ENCODE measurements at regions not wholly inside any gene's neighbourhood (a gene's known extent, or its start where the extent isn't known, plus 50 kb on each side); places are given as distances from the start of the nearest gene placed in this dataset.

GRCh38 chr14:71686677-71687076, 245.6 kb upstream of the RGS6 start:
- Histone ChIP-seq H3K79me1 (ENCODE audit: insufficient read depth, low read depth, low read length, poor library complexity, severe bottlenecking) (no peaks in the 10 kb centered on the region), H4K8ac (replicated peaks; ENCODE audit: insufficient read length, low read depth, low read length) (no peak overlapping the region), H2AK5ac (ENCODE audit: insufficient read length, low read length) (no peak overlapping the region), H3T11ph (ENCODE audit: low read length) (no peak overlapping the region), H3K27ac (ENCODE audit: insufficient read length, low read depth, low read length) (no peak overlapping the region), H3K4me2 (ENCODE audit: insufficient read depth, insufficient read length, low read length) (no peak overlapping the region), H3K23ac (ENCODE audit: insufficient read length, low read depth, low read length) (no peak overlapping the region), H3K79me2 (ENCODE audit: insufficient read depth, low read length) (no peaks in the 10 kb centered on the region), H3K27me3 (ENCODE audit: insufficient read depth, low read length) (no peaks in the 10 kb centered on the region), H3K9ac (ENCODE audit: extremely low read depth, insufficient read length, low read length) (no peak overlapping the region), H2BK5ac (ENCODE audit: insufficient read length, low read length) (no peak overlapping the region), H2AFZ (ENCODE audit: low read length) (no peak overlapping the region), H3K56ac (ENCODE audit: insufficient read length, low read depth, low read length) (no peak overlapping the region), H2BK20ac (ENCODE audit: low read depth, low read length, poor library complexity, severe bottlenecking) (no peak overlapping the region), H2BK120ac (ENCODE audit: low read depth, low read length, poor library complexity, severe bottlenecking) (no peak overlapping the region), H2BK12ac (ENCODE audit: insufficient read length, low read depth, low read length) (no peak overlapping the region), H3K9me3 (ENCODE audit: control insufficient read depth, low read depth, low read length) (no peaks in the 10 kb centered on the region), H3K18ac (ENCODE audit: insufficient read length, low read depth, low read length) (no peak overlapping the region), H3K4ac (ENCODE audit: low read depth, low read length) (no peak overlapping the region), H4K91ac (ENCODE audit: insufficient read length, low read depth, low read length) (no peak overlapping the region), H2BK15ac (ENCODE audit: low read depth, low read length) (no peak overlapping the region), H4K20me1 (ENCODE audit: control insufficient read depth, insufficient read depth, insufficient read length) (no peaks in the 10 kb centered on the region), H4K5ac (ENCODE audit: insufficient read length, low read depth, low read length) (no peak overlapping the region), H3K23me2 (ENCODE audit: insufficient read length, low read depth, low read length, poor library complexity, severe bottlenecking) (no peaks in the 10 kb centered on the region), H3K14ac (ENCODE audit: insufficient read depth, low read length) (no peak overlapping the region), H3K4me1 (ENCODE audit: insufficient read depth, low read length) (no peaks in the 10 kb centered on the region)
- Mint-ChIP-seq H3K4me1 (peaks cover 3 to 4% of the 10 kb centered on the region in 2 experiments), H3K36me3 (ENCODE audit: insufficient read depth in 1 of 3, low read depth in 3 of 3) (peaks cover 6 to 44% (median 30%) of the 10 kb centered on the region in 3 experiments; a peak in 6 of 7 replicates), H3K27ac (no peak overlapping the region; a peak in 1 of 7 replicates), H3K9me3 (no peaks in the 10 kb centered on the region), H3K4me3 (no peak overlapping the region), H3K27me3 (ENCODE audit: low read depth) (no peaks in the 10 kb centered on the region)
- DNase-seq: no peak
- WGBS (ENCODE audit: extremely low coverage, insufficient read length, low lambda C conversion rate): no CpG with 5 or more reads among the region's 5 CpGs
- TF ChIP-seq CTCF (conservative IDR thresholded peaks at IDR 0.05): no peak
